DMS79 treated with DMSO at 0.1 percent for 48 hours (cell line): ENCODE measurements at regions not wholly inside any gene's neighbourhood (a gene's known extent, or its start where the extent isn't known, plus 50 kb on each side); places are given as distances from the start of the nearest gene placed in this dataset.
A peak's percentile ranks its signal among the peaks of the same experiment; 100 is the strongest.
"Not testable (repeated sequence)": the region's sequence is repeated elsewhere in the genome, so short reads cannot be mapped to it uniquely, and the experiment has no call there.

Experiments used
- DNase-seq: peaks from one replicate; lab custom pipeline; 2025; lab: John Stamatoyannopoulos, UW

DNA sequence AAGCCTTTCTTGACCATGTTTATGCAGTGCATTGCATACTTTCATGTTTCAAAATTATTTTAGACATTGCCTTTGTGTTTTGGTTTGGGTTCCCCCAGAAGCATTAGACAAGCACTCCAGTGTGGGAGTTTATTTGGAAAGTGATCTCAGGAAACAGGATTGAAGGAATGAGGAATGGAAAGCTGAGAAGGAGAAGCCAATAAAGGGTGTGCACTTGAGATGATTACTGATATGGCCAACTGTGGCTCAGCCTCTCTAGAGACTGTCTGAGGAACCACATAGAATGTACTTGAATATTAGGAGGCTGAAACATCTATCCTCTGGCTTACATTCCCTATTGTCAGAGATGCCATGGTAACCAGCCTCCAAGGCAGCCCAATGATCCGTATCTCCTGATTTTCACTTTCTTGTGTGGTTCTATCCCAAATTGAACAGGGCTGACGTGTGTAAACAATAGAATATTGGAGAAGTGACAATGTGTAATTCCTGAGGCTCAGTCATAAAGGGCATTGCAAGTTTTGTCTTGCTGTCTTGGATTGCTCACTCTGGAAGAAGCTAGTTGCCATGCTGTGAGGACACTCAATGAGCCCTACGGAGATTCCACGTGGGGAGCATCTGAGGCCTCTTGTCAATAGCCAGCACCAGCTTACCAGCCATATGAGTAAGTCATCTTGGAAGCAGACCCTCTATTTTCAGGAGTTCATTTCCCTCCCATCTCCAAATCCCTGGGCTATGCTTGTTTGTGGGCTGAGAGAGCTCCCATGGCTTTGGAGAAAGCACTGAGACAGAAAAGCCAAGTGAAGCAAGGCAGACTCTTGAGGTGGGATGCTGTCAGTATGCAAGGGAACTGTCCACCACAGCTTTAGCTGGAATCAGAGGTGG, 84.7 kb downstream of the SCN11A start:
- DNase-seq = peak; percentile 15

DNA sequence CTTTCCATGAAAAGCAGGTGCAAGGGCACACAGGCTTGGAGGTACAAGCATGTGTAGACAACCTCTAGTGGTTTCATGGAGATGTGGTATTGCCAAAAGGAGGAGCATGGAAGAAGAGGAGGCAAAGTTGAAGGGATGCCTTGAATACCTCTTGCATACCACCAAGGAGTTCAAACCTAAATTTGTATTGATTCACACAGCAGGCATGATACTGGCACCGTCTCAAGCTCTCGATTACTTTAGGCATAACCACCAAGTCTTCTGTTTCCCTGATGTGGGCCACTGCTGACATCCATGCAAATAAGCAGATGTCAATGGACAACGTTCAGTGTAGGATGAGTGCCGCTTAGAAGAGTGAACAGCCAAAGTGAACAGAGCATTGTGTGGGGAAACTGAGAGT, 87.1 kb downstream of the SCN11A start:
- no peak for DNase-seq

DNA sequence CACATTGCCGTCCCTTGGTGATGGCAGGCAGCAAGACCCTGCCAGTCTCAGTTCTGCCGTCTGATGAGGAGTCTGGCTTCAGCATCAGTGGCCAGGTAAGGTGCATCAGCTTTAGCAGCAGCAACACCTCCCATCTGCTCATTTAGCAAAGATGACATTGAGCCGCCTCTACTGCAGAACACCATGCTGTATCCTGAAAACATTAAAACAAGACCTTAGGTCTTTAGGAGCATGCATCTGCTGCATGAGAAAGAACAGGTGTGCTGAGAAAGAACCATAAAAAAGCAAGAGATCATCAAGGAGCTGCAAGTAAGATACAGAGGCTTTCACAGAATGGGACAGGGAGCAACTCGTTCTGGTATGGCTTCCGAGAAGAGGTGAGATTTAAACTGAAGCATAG, 87.5 kb downstream of the SCN11A start:
- no peak for DNase-seq

DNA sequence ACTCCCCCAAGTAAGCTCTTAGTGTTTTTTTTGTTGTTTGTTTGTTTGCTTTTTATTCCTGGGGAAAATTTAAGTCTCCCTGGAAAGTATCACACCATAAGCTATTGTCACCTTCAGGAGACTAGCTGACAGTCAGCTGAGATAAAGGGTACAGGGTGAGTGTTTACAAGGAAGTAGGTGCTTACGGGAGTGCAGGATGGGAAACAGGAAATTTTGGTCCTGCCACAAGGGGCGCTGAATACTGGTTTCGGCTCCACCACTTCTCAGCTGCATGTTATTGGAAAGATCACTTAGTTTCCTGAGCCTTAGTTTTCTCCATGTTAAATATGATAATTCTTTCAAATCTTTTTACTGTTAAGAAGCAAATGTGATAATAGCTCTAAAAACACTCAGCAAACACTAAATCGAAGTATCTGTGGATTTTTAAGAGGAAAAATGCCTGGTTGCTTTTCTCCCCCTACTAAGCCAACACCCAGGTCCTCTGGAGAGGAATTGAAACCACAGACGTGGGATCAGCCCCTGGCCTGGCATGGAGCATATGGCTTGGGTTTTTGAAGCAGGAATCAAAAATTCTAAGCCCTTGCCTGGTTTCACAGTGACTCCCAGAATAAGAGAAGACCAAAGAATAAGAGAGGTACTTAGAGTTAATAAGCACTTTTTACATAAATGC, 90.7 kb downstream of the SCN11A start:
- peak; percentile 65 for DNase-seq

DNA sequence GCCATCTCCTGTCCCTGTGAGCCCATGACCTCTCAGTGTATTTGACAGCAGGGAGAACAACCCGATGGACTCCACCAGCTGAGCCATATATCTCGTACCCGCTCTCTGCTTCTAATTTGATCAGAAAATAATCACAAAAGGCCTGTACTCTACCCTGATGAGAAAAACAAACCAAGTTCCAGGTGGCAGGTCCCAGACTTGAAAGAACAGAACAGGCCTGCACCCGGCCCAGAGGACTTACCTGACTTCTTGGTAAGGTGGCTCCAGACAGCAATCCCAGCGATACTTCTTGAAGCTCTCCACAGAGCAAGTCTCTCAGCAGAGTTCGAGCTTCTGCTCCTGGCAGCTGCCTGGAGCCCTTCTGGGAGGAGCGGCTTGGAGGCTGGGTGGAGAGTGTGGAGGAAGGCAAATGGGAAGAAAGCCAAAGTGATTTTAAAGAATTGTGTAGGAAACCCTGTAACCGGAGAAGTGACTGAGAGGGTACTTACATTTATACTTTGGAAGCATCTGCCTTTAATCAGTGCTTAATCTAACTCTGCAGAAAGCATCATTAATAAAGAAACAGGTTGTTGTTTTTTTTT, 91.6 kb downstream of the SCN11A start:
- peak; percentile 68 for DNase-seq

DNA sequence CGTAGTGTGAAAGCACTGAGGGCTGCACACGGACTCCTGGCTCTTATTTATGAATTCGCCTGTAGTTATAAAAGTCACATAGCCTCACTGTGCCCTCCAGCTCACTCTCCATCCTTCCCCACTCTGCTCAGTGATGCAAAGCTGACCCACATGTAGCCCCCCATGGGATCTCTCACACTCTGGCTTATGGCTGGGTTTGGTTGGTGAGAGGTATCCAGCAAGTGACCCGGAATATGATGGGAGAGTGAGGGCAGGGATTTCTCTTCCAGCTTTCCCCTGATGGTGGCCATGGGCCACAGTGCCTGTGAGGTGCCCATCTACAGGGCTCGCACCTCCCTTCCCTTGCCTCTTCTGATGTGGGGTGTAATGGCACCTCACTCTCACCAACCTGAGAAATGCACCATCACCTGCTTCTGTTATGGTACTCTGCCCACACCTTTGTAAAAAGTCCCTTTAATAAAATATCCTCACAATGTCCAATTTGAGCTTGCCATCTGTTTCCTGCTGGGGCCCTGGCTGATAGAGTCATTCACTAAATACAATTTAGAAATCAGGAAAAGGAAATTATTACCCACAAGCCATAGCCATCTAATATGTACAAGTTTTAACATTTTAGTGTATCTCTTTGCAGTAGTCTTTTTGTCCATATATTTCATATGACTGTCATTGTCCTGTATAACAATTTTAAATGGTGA, 93.6 kb downstream of the SCN11A start:
- no peak for DNase-seq

DNA sequence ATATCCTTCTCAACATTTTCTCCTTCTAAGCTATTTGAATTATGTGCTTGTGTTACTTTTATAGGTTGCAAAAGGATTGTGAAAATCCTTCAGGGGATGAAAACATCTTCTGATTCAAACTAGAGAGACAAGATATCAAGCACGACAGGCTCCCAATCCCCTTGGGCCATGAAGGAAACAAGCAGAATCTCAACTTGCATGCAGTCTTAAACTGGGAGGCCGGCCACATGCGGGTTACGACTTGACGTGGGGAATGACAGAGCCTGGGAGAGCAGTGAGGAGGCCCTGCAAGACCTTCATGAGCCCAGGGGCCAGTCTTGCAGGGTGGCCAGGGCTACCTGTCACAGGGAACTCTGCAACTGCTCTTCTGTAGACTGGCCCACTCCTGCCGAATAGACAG, 94.4 kb downstream of the SCN11A start:
- no peak for DNase-seq

DNA sequence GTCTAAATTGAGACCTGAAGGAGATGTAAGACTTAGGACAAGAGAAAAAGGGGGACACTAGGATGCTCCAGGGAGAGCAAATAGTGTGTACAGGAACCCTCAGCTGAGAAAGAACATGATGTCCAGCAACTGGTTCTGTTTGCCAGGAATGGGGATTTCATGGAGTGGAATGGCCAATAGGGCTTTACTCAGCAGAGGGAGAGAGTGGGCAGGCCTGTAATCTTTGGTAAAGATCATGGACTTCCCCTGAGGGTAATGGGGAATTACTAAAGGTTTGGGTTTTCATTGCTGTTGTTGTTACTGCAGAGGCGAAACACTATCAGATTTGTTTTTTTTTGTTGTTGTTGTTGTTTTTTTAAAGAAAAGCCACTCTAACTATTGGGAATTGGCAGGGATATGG, 99.0 kb downstream of the SCN11A start:
- DNase-seq = no peak

DNA sequence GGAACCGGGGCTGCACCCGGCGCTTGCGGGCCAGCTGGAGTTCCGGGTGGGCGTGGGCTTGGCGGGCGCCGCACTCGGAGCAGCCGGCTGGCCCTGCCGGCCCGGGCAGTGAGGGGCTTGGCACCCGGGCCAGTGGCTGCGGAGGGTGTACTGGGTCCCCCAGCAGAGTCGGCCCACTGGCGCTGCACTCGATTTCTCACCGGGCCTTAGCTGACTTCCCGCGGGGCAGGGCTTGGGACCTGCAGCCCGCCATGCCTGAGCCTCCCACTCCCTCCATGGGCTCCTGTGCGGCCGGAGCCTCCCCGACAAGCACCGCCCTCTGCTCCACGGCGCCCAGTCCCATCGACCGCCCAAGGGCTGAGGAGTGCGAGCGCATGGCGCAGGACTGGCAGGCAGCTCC, 100.6 kb downstream of the SCN11A start:
- DNase-seq = not testable (repeated sequence)

DNA sequence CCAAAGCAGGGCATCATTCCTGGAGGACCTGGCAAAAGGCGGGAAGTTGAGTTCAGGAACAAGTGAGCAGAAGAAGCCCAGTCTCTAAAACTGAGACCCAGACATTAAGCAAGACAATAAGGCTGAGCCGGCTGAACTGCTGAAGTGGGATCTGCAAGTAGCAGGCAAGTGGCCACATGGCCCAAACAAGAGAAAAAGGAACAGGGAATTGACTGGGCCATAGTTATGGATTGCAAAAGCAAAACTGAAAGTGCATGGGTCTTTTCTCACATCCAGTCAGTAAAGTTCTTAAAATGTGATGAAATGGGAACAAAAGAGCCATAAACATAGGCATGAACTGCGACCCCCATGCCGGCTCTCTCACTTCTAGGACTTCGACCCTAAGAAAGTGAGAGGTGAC, 101.2 kb downstream of the SCN11A start:
- DNase-seq = no peak

DNA sequence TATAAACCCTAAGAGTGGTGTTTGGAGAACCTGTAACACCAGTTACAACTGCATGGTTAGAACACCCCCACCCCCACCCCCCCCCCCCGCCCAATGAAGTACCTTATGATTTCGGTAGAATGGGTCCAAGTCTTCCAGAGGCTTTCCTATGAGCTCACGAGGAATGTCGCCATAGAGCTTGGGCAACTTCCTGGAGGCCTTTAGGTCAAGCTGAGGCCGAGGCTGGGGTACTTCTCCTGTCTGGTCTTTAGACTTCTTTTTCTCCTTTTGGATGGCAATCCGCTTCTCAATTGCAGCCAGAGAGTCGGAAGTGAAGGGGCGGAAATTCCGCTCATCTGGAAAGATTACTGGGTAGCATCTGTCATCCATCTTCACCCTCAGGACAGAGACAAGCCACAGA, 101.8 kb downstream of the SCN11A start:
- no peak for DNase-seq

DNA sequence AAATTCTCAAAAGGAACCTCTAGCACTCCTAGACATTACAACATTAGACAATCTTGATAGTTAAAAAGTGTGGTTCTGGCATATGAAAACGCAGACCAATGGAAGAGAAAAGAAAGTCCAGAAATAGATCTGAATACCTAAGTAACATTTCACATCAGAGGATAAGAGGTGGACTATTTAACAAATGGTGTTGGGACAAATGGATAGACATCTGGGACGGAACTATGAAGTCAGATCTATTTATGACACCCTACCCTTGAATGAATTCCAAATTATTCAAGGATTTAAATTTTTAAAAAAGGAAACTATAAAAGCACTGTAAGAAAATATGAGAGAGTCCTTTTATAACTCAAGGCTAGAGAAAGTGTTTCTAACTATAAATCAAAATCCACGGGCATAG, 111.3 kb downstream of the SCN11A start:
- DNase-seq = no peak

DNA sequence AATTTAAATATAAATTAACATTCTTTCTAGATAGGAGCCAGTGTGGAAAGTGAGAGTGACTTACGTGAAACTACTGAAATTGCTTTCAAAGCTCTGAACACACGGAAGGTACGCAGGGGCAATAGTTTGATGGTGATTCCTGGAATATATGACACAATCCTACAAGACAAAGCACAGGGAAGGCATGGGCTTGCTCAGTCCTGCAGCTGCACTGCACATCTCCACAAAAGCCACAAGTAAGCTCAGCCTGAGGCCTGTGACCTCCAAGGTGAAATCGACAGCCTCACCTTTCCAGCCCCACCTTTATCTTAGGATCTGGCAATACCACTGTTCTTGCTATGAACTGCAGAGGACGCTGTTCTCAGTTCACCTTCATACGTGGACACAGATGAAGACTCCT, 109.3 kb upstream of the SCN10A start:
- no peak for DNase-seq

DNA sequence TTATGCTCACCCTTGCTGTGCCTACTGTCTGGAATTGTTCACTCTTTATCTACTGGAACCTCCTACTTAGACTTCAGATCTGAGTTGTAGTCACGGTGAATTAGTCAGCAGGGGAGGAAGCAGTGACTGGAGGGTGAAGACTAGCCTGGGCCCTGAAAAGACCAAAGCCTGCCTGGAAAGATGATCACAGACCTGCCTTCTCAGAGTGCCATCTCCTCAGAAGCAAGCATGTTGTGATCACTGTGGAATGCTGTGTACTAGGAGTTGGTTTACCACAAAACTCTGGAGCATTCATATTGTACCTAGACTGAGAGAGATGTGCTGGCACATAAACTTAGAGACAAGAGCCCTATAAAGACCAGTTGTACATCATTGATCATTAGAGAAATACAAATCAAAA, 100.7 kb upstream of the SCN10A start:
- no peak for DNase-seq

DNA sequence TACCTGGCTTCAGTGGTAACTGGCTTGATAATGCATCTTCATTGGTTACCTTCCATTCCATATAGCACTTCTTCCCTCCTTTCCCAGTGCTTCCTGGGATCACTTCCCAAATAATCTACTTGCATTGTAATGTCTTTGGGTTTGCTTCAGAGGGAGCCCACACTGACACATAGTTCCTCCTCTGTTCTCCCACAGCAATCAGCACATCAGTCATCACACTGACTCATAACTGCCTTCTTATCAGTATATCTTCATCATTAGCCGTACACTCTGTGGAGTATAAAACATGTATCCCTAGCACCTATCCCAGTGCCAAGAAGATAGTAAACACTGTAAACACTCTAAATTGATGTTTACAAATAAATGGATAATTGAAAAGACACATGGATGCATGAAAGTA, 91.4 kb upstream of the SCN10A start:
- DNase-seq = no peak

DNA sequence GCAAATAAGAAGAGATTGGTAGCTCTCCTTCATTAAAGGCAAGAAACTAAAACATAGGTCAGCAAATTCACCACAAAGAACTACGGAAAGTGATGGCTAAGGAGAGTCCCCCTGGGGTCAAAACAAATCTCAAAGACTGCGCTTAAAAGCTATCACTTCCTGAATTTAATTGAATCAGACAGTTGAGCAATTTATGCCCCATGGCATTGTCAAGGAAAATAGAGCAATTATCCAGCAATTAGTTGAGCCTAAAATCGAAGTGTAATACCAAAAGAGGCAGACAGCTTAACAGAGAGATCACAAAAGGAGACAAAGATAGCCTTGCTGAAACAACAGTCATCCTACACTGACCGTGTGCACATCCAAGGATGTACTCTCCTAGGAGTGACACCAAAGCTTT, 74.4 kb upstream of the SCN10A start:
- DNase-seq = no peak

DNA sequence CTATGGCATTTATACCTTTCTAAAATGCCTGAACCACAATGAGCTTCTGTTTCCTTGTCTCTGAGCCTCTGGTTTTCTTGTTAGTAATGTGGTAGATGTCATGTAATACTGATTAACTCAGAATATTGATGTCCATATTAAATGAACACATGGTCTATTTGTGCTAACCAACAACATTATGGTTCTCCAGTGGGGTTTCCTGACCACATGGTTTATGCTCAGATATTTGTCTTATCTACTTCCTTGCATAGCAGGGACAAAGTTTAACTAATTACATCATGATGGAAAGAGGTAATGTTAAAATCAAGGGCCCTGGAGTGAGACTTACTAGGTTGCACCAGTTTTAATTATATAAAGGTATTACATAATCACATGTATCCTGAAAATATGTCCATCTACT, 62.6 kb upstream of the SCN10A start:
- DNase-seq = no peak
